K562 (cell line): ENCODE measurements at regions not wholly inside any gene's neighbourhood (a gene's known extent, or its start where the extent isn't known, plus 50 kb on each side); places are given as distances from the start of the nearest gene placed in this dataset.

Experiments
- ARID2 ChIP-seq: fragments of 450-650 bp; IDR thresholded peaks from 2 replicates; pipeline ENCODE4 v1.6.1; 2017; ENCODE audit warnings: antibody characterized with exemption, mild to moderate bottlenecking
- DIDO1 ChIP-seq: fragments of 450-650 bp; IDR thresholded peaks from 2 replicates; pipeline ENCODE4 v1.6.1; 2016; ENCODE audit warnings: low read depth, missing biosample characterization, missing genetic modification characterization
- DPF2 ChIP-seq: fragments of 450-650 bp; IDR thresholded peaks from 2 replicates; pipeline ENCODE4 v1.6.1; 2016
- HMBOX1 ChIP-seq: sonication (generic); IDR thresholded peaks from 2 replicates; pipeline ENCODE4 v1.6.1; 2016
- ILK ChIP-seq: fragments of 450-650 bp; IDR thresholded peaks from 2 replicates; pipeline ENCODE4 v1.6.1; 2016; ENCODE audit warnings: missing genetic modification characterization, low read depth, mild to moderate bottlenecking, missing compliant biosample characterization, moderate library complexity, borderline replicate concordance
- KAT8 ChIP-seq: fragments of 450-650 bp; IDR thresholded peaks from 2 replicates; pipeline ENCODE4 v1.6.1; 2016; ENCODE audit warnings: low read depth, mild to moderate bottlenecking
- MAX ChIP-seq: sonication (generic); formaldehyde crosslinking; IDR thresholded peaks from 2 replicates; pipeline ENCODE4 v1.9.0; 2022; ENCODE audit warnings: mild to moderate bottlenecking, missing genetic modification reagents
- MIER1 ChIP-seq: fragments of 450-650 bp; IDR thresholded peaks from 2 replicates; pipeline ENCODE4 v1.6.1; 2016; ENCODE audit warnings: antibody characterized with exemption, mild to moderate bottlenecking, low read depth
- MITF ChIP-seq: IDR thresholded peaks from 2 replicates; pipeline ENCODE4 v1.6.1; 2014; ENCODE audit warnings: antibody characterized with exemption
- NFIX ChIP-seq: fragments of 250-450 bp; sonication (Bioruptor Pico); IDR thresholded peaks from 2 replicates; pipeline ENCODE4 v1.4.0; 2020; ENCODE audit warnings: low read depth, mild to moderate bottlenecking, moderate library complexity
- NRF1 ChIP-seq, 2 experiments: fragments of 450-650 bp; IDR thresholded peaks in 1 of 2; conservative IDR thresholded peaks in 1 of 2; 2 replicates each; pipeline ENCODE4 v1.6.1; 2014; ENCODE audit warnings: mild to moderate bottlenecking in 2 of 2
- RAD51 ChIP-seq: fragments of 450-650 bp; IDR thresholded peaks from 2 replicates; pipeline ENCODE4 v1.7.1; 2016; ENCODE audit warnings: low read depth, mild to moderate bottlenecking, borderline replicate concordance
- RFX7 ChIP-seq: fragments of 250-450 bp; sonication (Bioruptor Pico); IDR thresholded peaks from 2 replicates; pipeline ENCODE4 v1.5.1; 2021; ENCODE audit warnings: mild to moderate bottlenecking
- SMAD3 ChIP-seq: fragments of 450-650 bp; formaldehyde crosslinking; conservative IDR thresholded peaks from 2 replicates; pipeline ENCODE4 v1.4.0; 2020; ENCODE audit warnings: mild to moderate bottlenecking
- SMARCE1 ChIP-seq: fragments of 450-650 bp; IDR thresholded peaks from 2 replicates; pipeline ENCODE4 v1.7.1; 2016; ENCODE audit warnings: mild to moderate bottlenecking
- TCF7 ChIP-seq: sonication (generic); IDR thresholded peaks from 2 replicates; pipeline ENCODE4 v1.6.1; 2016; ENCODE audit warnings: antibody characterized with exemption, borderline replicate concordance
- ZBTB12 ChIP-seq: fragments of 250-450 bp; sonication (Bioruptor Pico); IDR thresholded peaks from 2 replicates; pipeline ENCODE4 v1.4.0; 2020
- ZKSCAN8 ChIP-seq: fragments of 200-800 bp; sonication (Bioruptor generic); IDR thresholded peaks from 2 replicates; pipeline ENCODE4 v1.6.1; 2016; ENCODE audit warnings: missing genetic modification characterization, missing compliant biosample characterization
- ZNF197 ChIP-seq: fragments of 200-800 bp; sonication (Bioruptor generic); IDR thresholded peaks from 2 replicates; pipeline ENCODE4 v1.6.1; 2016; ENCODE audit warnings: low read depth, missing genetic modification characterization, missing compliant biosample characterization
- ZNF354B ChIP-seq: fragments of 250-450 bp; sonication (Bioruptor Pico); IDR thresholded peaks from 2 replicates; pipeline ENCODE4 v1.4.0; 2020
- ZNF518B ChIP-seq: fragments of 250-450 bp; sonication (Bioruptor Pico); IDR thresholded peaks from 2 replicates; pipeline ENCODE4 v1.5.0; 2021; ENCODE audit warnings: mild to moderate bottlenecking, moderate library complexity
- ZNF764 ChIP-seq: fragments of 250-450 bp; sonication (Bioruptor Pico); IDR thresholded peaks from 2 replicates; pipeline ENCODE4 v1.4.0; 2020; ENCODE audit warnings: low read depth, mild to moderate bottlenecking, moderate library complexity
- ZZZ3 ChIP-seq: fragments of 450-650 bp; IDR thresholded peaks from 2 replicates; pipeline ENCODE4 v1.6.1; 2016; ENCODE audit warnings: antibody characterized with exemption, mild to moderate bottlenecking, moderate library complexity

- no peak; the same call in 1 of the 2 replicates for TF ChIP-seq NFIX (CRISPR knock-in tag)
- no peak for TF ChIP-seq HMBOX1
- no peak for TF ChIP-seq MIER1
- TF ChIP-seq RAD51: no peak
- TF ChIP-seq DIDO1 (tag): no peak
- no peak for TF ChIP-seq ZBTB12 (CRISPR knock-in tag)
- peak; percentile 86 for TF ChIP-seq DPF2
- TF ChIP-seq ZNF197 (CRISPR knock-in tag): no peak; the same call in none of the 2 replicates
- TF ChIP-seq MAX: no peak
- no peak; the same call in 1 of the 2 replicates for TF ChIP-seq MITF
- peak; percentile 55 to 65 for TF ChIP-seq NRF1 (conservative IDR thresholded peaks at IDR 0.05 in 1 of 2, IDR thresholded peaks at IDR 0.05 in 1 of 2)
- no peak for TF ChIP-seq KAT8
- TF ChIP-seq RFX7 (CRISPR knock-in tag): no peak
- TF ChIP-seq ZKSCAN8 (CRISPR knock-in tag): peak; percentile 46; the same call in 1 of the 2 replicates
- TF ChIP-seq SMAD3 (CRISPR knock-in tag): peak; percentile 55; the same call in 1 of the 2 replicates
- no peak for TF ChIP-seq ILK (tag)
- peak; percentile 85 for TF ChIP-seq SMARCE1
- no peak for TF ChIP-seq ZNF354B (CRISPR knock-in tag)
- TF ChIP-seq ZNF518B (CRISPR knock-in tag): no peak
- TF ChIP-seq ZZZ3: no peak
- no peak for TF ChIP-seq ARID2
- 0 out of 2 replicates have a peak, but pooled peaks have one; percentile 19 for TF ChIP-seq TCF7
- TF ChIP-seq ZNF764: no peak
These were observed 74.8 kb upstream of the BCOR start (continued) for GRCh38 chrX:40172401-40173142.
